ENCODE measurements at regions not wholly inside any gene's neighbourhood (a gene's known extent, or its start where the extent isn't known, plus 50 kb on each side); places are given as distances from the start of the nearest gene placed in this dataset.

DNA sequence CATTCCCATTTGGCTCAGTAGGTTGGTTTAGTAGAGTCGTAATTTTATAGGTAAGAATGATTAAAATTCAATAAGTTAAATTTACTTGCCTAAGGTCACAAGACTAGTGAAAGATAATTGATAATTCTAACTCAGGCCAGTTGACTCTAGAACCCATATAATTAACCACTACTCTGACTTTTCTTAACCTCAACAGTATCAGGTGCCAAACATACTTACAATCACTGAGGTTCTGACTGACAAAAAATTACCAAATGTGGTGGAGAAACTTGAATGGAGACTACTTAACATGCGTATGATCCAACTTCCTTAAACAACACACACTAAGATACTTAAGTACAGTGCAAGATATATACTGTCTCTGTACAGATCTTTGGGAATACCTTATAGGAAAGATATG is 667.3 kb upstream of the SORCS1 start:
- DNase-seq: no peak

DNA sequence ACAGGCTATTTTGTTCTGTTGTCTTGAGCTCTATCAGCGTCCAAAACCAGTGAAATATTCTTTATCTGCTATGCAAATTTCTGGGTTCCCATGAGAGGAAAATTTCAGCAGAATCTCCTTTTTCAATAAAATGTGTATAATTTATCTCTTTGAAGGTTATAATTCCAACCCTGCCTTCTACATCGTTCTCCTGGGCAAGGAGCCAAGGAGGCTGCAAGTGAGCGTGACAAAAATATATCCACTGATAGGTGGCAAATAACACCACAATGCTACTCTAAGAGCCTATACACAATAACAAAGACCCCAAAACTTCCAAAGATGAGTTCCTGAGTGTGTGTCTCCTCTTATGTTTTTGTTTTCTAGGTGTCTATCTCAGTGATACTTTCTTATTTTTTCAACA is 664.7 kb upstream of the SORCS1 start:
- DNase-seq: no peak

DNA sequence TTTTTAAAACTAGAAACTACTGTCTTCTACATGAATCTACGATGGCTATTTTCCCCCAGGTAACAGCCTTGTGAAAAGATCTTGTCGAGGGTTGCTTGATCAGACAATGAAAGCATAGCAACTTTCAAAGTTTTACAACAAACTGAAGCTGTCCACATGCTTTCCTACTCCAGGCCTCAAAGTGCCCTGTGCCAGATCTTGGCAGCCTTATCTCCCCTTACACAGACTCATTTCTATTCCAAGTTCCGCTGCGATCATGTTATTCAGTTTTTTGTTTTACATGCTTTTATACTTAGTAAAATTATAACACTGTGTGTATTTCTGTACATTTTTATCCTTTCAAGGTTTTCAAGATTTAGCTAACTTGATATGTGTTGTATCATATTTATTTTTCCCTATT is 661.7 kb upstream of the SORCS1 start:
- DNase-seq: no peak

DNA sequence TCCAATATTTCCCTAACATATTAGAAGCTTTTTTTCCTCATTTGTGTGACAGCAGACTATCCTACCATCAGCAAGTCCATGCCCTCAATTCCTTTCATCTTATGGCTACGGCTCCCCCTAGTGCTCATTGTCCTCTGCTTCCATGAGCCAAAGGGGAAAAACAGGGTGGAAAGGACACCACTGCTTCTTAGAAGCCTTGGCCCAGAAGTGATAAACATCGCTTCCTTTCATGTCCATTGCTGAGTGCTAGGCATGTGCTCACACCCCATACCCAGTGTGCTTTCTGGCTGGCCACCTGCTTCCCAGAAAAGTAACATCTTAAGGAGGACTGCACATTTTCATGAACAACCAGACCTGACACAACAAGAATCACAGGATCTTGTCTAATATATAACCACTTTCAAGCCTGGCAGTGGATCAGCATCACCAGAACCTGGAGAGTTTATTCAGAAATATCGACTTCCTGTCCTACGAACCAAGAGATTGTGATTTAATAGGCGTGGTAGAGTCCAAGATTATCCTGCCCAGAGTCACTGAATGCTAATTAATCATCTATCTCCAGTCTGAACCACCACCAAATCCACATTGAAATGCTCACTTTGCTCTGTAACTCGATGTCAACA is 650.5 kb upstream of the SORCS1 start:
- no peak for DNase-seq

DNA sequence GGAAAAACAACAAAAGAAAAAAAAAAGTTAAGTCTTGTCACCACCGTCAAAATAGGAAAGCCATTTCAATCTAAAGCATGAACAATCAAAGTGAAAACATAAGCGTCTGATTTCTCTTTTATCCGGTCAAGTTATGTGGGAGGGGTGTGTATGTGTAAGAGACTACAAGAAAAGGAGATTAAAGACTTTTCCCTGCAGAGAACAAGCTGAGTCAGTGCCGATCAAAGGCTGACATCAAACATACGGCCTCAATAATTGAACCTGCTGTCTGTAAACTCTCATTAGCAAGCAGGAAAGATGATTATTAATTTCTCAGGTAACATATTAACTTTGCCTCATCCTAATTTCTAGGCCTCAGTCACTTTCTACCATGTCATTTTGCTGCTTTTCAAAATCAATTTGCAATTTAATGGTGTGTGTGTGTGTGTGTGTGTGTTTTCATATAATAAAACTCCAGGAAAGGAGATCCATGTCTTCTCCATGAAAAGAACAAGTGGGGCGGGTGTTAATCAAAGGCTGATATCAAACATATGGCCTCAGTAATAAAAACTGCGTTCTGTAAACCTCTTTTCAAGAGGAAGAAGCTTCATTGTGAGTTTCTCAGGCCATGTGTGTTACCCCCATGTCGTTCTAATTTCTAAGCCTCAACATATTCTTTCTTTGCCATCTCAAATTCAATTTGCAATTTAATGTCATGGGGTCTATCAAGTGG is 649.1 kb upstream of the SORCS1 start:
- DNase-seq: no peak

DNA sequence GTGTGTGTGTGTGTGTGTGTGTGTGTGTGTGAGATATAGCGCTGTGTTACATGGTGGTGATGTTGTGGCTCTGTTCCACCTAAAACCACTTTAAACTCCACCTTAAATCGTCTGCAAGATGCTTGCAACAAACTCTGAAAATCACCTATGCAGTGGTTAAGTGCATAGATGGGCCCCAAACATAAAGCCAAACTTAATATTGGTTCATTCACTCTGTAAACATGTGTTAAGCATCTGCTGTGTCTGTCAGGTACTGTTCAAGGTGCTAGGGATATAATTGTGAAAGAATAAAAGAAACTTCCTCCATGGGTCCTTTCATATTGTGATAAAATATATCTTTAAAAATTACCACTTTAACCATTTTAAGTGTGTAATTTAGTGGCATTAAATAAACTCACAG is 645.4 kb upstream of the SORCS1 start:
- DNase-seq: no peak

DNA sequence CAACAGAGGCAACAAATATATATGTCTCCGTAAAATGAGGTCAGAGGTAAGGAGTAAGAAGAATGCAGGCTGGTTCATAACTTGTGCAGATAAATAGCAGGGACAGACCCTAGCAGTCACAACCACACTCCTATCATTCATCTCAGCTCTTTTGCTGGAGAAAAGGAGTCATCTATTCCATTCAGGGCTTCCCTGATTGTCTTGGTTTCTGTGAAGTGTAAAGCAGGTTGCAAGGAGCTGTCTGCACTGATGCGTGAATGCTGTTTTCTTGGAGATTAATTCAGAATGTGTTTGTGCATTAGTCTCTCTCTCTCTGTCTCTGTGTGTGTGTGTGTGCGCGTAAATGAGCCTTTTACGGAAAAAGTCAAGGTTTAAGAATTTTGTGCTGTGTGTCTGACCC is 643.3 kb upstream of the SORCS1 start:
- DNase-seq: no peak

DNA sequence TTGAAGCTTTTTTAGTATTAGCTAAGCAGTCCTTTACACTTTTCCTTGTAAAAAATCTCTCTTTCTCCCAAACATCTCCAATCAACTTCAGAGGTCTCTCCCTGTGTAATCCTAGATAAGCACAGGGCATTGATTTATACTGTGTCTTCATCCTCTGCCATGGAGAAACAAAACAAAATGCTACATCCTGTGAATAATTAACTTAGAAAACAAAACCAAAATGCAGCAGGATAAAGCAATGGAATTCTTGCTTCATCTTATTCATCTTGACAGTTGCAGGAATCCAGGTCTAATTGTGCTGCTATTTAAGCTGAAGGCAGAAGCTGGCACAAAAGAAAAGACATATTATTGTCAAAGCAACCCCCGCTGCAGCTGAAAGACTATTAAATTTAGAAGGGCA is 641.5 kb upstream of the SORCS1 start:
- DNase-seq: no peak

DNA sequence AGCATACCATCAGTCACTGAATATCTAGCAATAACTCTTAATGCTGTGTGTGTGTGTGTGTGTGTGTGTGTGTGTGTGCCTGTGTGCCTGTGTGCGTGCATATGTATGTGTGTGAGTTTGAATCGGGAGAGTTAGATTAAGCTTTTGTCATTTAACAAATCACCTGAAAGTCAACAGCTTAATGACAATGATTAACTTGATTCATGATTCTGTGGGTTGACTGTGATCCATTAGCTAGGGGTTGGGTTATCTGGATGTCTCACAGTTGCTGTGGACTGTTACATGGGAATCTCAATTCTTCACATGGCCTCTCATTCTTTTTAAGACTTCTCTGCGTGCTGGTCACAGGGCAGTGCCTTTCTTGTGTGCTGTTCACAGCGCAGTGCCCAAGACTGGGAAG is 639.0 kb upstream of the SORCS1 start:
- no peak for DNase-seq

DNA sequence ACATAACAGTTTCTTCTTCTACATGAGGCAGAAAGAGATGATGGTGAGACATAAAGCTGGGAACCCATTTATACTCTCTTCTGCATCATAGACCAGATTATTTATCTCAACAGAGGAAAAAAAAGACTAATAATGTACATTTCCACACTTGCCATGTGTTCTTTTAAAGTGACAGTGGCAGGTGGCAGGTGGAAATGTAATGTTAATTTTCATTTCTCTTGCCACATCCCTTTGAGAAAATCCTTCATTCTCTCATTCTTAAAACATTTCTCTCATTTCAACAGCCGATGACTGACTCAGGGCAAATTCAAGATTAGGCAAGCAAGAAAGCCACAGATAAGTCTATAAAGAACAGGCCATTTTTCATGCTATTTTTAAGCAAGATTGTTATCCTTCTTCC is 635.6 kb upstream of the SORCS1 start:
- DNase-seq: no peak

DNA sequence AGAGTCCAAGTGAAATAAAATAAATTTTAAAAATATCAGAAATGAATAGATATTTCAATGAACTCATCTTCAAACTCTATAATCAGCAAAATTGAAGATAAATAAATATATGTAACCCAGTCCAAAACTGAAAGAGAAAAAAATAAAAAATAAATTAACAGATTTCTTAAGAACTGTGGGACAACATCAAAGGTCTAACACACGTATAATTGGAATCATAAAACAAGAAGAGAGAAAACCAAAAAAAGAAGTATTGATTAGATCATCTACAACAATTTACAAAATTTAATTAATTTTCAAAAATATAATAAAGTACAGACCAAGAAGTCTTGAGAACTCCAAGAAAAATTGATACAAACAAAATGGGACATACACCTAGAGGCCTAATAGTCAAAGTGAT is 625.8 kb upstream of the SORCS1 start:
- no peak for DNase-seq

DNA sequence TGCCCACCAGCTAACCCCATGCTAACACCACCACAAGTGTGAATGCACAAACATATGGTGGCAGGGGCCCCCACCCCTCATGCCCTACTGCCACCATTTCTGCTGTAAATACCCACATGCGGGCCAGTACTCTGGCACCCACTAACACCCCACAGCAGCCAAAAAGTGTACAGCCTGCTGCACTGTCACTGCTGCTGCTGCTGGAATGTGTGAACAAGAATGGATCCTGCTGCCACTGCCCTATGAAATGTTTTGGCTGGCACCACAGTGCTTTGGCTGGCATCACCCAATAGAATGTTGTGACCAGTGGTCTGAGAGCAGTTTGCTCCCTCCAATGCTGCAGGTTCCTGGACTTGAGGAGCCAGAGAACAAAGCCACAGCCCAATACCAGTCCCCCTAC is 606.6 kb upstream of the SORCS1 start:
- DNase-seq: no peak

DNA sequence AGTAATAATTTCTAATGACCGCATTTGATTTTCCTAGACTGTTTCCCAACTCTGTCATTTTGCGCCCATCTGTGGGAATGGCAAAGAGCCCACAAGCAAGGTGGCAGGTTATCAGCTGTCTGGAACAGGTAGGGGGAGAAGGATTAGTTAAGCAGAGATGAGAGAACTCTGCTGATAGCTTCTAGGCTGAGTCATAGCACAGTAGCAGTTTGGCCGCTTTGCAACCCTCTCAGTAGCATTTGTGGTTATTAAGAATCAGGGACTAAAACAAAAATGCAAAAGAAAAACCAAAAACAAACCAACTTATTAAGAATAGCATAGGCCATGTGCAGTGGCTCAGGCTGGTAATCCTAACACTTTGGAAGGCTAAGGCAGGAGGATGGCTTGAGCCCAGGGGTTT is 602.7 kb upstream of the SORCS1 start:
- DNase-seq: no peak

DNA sequence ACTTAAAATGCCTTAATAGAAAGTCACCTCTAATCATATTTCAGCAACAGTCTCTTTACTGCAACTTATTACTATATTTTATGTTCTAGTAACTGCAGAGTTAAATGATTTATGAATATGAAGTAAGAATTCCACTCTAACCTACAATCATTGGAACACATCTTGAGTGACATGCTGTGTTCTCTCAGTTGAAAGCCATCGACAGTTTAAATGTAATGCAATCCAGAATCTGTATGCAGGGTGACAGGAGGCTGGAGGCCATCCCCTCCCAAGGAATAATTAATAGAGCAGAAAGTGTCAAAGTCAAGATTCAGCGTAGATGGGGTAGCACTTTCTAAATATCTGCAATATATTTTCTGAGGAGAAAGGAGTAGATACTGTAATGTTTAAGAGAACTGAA is 590.3 kb upstream of the SORCS1 start:
- DNase-seq: no peak

DNA sequence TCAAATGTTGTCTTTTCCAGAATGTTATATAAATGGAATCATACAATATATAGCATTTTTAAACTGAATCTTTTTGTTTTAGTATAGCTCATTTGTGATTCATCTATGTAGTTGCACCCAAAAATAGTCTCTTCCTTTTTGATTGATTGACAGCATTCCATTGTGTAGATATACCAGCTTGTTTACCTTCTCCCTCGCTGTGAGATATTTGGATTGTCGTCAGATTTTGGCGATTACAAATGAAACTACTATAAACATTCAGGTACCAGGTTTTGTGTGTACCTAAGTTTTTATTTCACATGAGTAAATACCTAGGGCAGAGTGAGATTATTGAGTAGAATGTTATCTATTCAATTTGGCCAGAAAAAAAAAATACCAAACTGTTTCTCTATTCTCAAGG is 584.7 kb upstream of the SORCS1 start:
- DNase-seq: no peak

DNA sequence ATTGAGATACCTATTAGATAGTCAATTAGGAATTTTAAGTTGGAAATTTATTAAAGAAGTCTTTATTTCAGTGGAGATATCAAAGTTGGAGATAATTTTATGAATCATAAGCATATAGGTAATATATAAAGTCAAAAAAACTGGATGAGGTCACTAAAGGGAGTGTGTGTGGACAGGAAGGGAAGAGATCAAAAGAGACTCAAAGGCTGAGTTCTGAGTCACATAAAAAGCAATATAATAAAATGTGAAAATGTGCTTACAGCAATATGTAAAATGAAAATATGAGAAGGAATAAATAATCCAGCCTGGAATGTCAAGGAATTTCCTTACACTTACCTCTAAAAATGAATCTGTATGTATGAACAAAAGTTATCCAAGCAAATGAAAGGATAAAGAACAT is 583.3 kb upstream of the SORCS1 start:
- no peak for DNase-seq

DNA sequence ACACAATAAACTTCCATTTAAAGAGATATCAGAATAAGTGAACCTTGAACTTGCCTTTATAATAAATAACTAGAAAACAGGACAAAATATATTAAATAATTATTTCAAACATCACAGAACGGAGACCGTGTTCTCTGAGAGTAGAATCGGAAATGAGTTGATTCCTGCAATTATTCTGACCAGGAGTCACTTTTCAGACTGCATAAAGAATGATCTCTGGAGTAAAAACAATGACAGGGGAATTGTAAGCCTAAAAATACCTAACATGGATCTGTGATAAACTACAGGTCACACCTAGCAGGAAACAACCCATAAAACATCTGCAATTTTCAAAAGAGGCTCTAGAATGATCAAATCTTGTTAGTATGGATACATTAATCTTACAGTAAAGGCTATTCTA is 577.5 kb upstream of the SORCS1 start:
- DNase-seq: no peak

DNA sequence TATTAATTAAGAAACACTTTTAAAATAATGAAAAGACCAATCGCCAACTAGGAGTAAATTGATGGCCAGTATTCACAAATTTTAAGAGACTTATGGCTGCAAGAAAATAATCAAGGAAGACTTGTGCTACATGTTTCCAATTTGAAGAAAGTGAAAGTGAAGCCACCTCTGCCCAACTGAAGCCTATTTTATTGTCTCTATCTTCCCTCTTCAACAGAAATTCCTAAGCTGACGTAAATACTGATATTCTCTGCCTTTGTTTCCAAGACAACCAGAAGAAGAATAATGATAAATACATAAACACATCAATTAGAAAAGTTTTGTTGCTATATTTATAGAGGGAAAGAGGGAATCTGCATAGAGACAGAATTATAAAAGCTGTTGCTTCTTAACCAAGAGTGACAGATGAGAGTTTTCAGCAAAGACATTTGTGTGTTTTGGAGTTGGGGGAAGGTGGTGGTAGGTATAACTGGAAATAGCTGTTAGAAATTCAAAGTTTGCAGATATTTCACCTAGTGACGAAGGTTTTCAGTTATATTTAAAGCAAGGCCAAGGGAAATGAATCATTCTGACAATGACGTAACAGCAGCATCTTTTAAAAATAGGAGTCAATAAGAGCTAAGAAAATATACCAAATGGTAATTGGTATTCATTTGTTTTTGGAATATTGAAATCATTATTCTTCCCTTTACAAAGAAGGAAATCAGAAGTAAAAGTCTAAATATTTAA is 576.6 kb upstream of the SORCS1 start:
- DNase-seq: no peak

DNA sequence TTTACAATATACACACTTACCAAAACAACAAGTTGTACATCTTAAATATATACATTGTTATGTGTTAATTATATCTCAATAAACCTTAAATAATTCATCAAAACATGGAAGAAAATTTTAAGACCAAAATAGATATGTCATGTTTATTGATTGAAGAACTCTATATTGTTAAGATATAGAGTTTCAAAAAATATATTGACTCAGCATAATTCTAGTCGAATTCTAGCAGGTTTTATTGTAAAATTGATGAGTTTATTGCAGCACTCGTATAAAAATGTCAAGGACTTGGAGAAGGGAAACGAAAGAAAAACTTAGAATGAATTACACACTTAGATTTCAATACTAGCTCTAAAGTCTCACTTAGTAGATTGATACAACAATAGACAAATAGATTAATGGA is 575.4 kb upstream of the SORCS1 start:
- DNase-seq: no peak

DNA sequence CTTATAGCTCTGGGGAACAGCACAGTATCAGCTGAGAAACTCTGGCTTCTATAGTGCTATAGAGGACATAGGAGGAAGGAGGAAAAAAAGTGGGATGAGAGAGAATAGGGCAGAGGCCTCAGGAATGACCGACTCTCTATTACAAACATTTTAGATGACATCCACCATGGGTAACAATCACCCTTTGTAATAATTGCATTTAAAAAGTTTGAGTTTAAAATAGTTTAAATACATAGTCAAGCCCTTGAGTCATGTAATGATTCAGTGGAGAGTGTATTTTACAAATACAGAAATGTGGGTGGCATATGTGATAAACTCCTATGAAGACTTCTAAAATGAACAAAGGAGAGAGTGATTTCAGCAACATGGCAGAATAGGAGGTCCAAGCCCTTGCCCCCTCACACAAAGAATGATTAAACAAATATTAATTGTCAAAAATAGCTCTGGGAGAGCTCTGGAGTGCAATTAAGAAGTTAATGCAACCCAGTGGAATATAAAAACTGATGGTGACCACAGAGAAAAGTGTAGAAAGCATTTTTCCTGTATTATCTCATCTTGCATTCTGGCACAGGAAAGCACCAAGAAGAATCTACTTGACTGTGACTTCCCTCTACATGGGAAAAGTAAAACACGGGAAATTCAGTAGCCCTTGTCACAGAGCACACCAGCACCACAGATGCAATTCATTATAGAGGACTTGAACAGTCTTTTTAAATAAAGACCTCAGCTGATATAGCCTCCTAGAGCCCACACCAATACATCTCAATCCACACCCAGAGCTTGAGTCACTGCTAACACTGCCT is 569.0 kb upstream of the SORCS1 start:
- no peak for DNase-seq

DNA sequence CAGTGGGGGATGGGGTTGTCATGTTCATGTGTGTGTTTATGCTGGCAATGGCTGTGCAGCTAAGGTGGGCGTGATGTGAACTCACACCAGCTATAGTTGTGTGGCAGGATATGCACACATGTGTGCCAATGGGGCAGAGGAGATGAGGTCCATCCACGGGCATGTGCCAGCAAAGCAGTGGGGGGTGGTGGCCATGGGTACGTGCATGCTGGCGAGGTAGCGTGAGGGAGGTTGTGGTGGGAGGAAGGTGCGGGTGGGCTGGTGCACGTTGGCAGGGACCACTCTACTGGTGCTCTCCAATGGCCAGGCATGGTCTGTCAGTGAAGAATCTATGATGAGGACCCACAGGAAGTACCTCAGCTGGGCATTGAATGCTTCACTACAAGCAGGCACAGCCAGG is 567.5 kb upstream of the SORCS1 start:
- no peak for DNase-seq

DNA sequence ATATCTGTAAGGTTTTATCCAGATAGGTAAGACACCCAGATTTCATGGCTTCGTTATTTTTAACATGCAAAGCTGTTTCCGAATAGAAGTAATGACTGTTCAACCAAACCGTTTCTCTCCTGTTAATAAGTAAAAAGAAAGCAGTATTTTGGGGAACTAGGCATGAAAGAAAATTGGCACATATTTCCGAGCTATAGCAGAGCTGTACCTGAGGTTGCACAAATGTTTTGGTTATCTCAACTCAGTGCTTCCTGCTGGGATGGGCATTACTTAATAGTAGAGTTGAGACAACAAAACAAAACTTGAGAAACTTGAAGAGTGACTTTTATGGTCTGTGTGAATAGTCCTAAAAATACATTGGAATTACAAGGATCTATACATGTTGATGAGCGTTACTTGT is 564.3 kb upstream of the SORCS1 start:
- DNase-seq: no peak

DNA sequence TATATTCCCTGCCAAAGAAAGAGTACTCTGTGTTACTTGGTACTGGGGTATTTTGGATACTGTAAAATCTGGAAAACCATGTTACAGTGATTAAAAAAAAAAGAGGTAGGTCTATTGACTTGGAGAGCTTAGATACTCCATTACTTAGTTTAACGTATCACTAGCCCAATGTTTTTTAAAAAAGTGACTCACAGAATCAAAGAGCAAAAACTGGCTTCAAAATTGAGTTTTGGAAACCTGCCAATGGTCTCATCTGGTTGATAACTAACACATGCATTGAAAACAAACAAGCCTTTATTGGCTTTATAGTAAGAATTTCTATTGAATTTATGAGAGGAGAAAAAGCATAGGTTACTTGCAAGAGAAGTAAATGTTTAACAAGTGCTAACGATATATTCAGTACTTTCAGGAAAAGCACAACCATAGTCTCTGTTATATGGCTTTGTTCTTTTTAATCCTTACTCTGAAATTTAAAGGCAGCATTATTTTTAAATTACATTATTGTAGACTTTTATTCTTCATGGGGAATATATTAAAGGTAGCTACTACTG is 563.3 kb upstream of the SORCS1 start:
- DNase-seq: no peak

All from NCI-H1092 treated with DMSO at 0.1 percent for 48 hours (cell line).